AG09319 (cell line): ENCODE measurements at regions not wholly inside any gene's neighbourhood (a gene's known extent, or its start where the extent isn't known, plus 50 kb on each side); places are given as distances from the start of the nearest gene placed in this dataset.

Source experiments
- DNase-seq: peaks from one replicate; pipeline ENCODE4 v3.0.0-alpha.2; 2010; ENCODE audit warnings: low read depth; ENCODE audit errors: extremely low read depth
- TF ChIP-seq, protein P1 (sequence below): IDR thresholded peaks from 2 replicates; pipeline ENCODE4 v1.5.1; 2011; ENCODE audit warnings: low read depth, mild to moderate bottlenecking, inconsistent platforms, low read length, moderate library complexity

DNA sequence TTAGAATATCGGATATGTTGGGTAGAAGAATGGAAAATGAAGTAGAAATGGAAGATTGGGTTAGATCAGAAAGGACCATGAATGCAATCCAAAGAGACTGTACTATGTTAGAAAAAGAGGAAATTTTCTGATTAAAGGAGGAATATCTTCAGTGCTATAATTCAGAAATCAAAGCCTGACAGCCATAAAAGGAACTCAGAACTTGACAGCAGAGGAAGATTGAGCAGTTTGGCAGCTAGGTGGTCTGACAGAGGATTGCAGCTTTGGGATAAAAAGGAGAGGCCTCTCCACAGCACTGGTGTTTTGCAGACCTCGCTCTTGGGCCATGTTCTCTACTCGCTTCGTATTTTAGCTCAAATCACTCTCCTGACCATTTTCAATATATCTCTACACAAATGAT lies 354.8 kb upstream of the SOX5 start:
- TF ChIP-seq, protein P1, sequence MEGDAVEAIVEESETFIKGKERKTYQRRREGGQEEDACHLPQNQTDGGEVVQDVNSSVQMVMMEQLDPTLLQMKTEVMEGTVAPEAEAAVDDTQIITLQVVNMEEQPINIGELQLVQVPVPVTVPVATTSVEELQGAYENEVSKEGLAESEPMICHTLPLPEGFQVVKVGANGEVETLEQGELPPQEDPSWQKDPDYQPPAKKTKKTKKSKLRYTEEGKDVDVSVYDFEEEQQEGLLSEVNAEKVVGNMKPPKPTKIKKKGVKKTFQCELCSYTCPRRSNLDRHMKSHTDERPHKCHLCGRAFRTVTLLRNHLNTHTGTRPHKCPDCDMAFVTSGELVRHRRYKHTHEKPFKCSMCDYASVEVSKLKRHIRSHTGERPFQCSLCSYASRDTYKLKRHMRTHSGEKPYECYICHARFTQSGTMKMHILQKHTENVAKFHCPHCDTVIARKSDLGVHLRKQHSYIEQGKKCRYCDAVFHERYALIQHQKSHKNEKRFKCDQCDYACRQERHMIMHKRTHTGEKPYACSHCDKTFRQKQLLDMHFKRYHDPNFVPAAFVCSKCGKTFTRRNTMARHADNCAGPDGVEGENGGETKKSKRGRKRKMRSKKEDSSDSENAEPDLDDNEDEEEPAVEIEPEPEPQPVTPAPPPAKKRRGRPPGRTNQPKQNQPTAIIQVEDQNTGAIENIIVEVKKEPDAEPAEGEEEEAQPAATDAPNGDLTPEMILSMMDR, result no peak
- DNase-seq, result no peak

GRCh38 chr12:24302708-24303107 lies 353.2 kb upstream of the SOX5 start:
- DNase-seq, result no peak

DNA sequence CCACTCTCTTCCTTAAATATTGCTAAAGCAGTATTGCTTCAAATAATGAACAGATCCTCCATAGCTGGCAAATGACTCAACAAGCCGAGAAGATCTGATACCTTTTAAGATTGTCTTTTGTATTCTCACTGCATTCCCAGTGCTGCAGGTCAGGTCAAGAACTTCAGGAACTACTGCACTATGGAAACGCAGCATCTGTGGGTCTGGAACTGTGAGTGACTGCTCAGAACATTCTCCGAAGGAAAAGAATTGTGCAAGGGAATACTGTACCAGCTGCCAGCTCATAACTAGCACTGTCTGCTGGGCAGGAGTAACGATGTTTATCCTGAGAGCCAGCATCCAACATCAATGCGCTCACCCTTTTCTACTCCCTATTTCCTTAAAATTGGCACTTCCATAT lies 348.0 kb upstream of the SOX5 start:
- DNase-seq, result no peak
- TF ChIP-seq, protein P1, result no peak

More at GRCh38 chr12:24302708-24303107, 353.2 kb upstream of the SOX5 start:
- TF ChIP-seq, protein P1, result no peak

GRCh38 chr12:24293549-24293948 lies 344.1 kb upstream of the SOX5 start:
- no peak for DNase-seq
- TF ChIP-seq, protein P1, result no peak

- TF ChIP-seq, protein P1, result no peak
- no peak for DNase-seq
Observed at GRCh38 chr12:24287963-24288362, 338.5 kb upstream of the SOX5 start.

DNA sequence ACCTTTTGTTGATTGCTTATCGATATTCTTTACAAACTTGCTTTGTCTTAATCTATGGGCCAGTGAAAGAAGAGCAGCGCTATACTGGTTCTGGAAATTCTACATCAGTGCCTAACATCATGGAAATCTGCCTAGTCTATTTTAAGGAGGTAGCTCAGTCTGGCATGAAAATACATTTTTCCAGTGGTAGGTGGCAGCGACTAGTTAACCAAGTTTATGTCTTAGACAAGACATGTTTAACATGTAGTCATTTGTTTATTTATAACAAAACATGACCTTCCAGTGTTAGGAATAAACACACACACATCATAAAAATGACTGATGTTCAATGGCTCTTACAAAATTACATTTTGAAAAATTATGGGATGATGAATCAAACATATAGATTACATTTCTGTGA lies 336.0 kb upstream of the SOX5 start:
- DNase-seq, result no peak
- TF ChIP-seq, protein P1, result no peak

DNA sequence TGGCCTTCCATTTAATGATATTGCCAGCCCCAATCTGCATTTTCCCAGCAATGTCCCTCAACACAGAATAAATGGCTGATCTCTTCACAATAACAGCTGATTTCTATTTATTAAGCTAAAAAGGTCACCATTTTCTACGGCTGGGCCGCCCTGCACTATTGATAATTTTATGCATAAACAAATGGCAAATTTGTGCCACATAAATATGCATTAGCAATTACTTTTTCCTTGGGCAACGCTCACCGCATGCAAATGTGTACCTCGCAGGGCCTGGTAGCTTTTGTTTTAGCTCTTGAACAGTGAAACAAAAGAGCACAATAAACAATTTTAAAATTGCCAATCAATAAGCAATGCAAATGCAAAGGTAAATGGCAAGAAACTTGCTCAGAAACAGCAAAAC lies 331.9 kb upstream of the SOX5 start:
- DNase-seq, result no peak
- TF ChIP-seq, protein P1, result no peak
